ENCODE measurements at regions not wholly inside any gene's neighbourhood (a gene's known extent, or its start where the extent isn't known, plus 50 kb on each side); places are given as distances from the start of the nearest gene placed in this dataset.

- TF ChIP-seq CTCF (IDR thresholded peaks at IDR 0.05): no peak
- TF ChIP-seq POLR2A (IDR thresholded peaks at IDR 0.05): no peak
These were observed 199.8 kb upstream of the CNKSR2 start for GRCh38 chrX:21174439-21174838.
